T-helper 1 cell (primary cell): ENCODE measurements at regions not wholly inside any gene's neighbourhood (a gene's known extent, or its start where the extent isn't known, plus 50 kb on each side); places are given as distances from the start of the nearest gene placed in this dataset.
"Not testable (repeated sequence)": the region's sequence is repeated elsewhere in the genome, so short reads cannot be mapped to it uniquely, and the experiment has no call there.

Experiments used
- DNase-seq, 5 donors: peaks; one replicate each; pipeline ENCODE4 v3.0.0-alpha.2; 2012 to 2020

- DNase-seq, result no peak
Measured at GRCh38 chr4:181083757-181084361, 1159.3 kb upstream of the TENM3 start.

- DNase-seq, result no peak
Measured at GRCh38 chr4:181085557-181085956, 1157.6 kb upstream of the TENM3 start.

- DNase-seq, result no peak
Measured at GRCh38 chr4:181105487-181105886, 1137.7 kb upstream of the TENM3 start.

- no peak for DNase-seq
Measured at GRCh38 chr4:181106398-181106797, 1136.8 kb upstream of the TENM3 start.

- no peak for DNase-seq
Measured at GRCh38 chr4:181108237-181108636, 1135.0 kb upstream of the TENM3 start.

- DNase-seq, result no peak
Measured at GRCh38 chr4:181119186-181119585, 1124.0 kb upstream of the TENM3 start.

GRCh38 chr4:181121733-181122132 lies 1121.5 kb upstream of the TENM3 start:
- DNase-seq, result no peak

GRCh38 chr4:181127171-181127570 lies 1116.0 kb upstream of the TENM3 start:
- no peak for DNase-seq

- not testable (repeated sequence) for DNase-seq
Measured at GRCh38 chr4:181130317-181130716, 1112.9 kb upstream of the TENM3 start.

- no peak for DNase-seq
Measured at GRCh38 chr4:181137351-181137750, 1105.9 kb upstream of the TENM3 start.

GRCh38 chr4:181138116-181138515 lies 1105.1 kb upstream of the TENM3 start:
- no peak for DNase-seq

- no peak for DNase-seq
Measured at GRCh38 chr4:181140037-181140603, 1103.1 kb upstream of the TENM3 start.

GRCh38 chr4:181143250-181143854 lies 1099.8 kb upstream of the TENM3 start:
- DNase-seq, result peak; percentile 18 to 56 (median 44)

GRCh38 chr4:181146051-181146450 lies 1097.2 kb upstream of the TENM3 start:
- DNase-seq, result no peak

- DNase-seq, result no peak
Measured at GRCh38 chr4:181147416-181147951, 1095.7 kb upstream of the TENM3 start.

GRCh38 chr4:181148470-181148869 lies 1094.7 kb upstream of the TENM3 start:
- no peak for DNase-seq

- DNase-seq, result no peak
Measured at GRCh38 chr4:181150191-181150590, 1093.0 kb upstream of the TENM3 start.

GRCh38 chr4:181151856-181152255 lies 1091.3 kb upstream of the TENM3 start:
- DNase-seq, result no peak

GRCh38 chr4:181157647-181158046 lies 1085.6 kb upstream of the TENM3 start:
- no peak for DNase-seq

- DNase-seq, result no peak
Measured at GRCh38 chr4:181158971-181159370, 1084.2 kb upstream of the TENM3 start.

GRCh38 chr4:181161669-181162068 lies 1081.5 kb upstream of the TENM3 start:
- no peak for DNase-seq

- no peak for DNase-seq
Measured at GRCh38 chr4:181162266-181162665, 1080.9 kb upstream of the TENM3 start.

- no peak for DNase-seq
Measured at GRCh38 chr4:181162676-181163075, 1080.5 kb upstream of the TENM3 start.

- DNase-seq, result no peak
Measured at GRCh38 chr4:181166742-181167399, 1076.3 kb upstream of the TENM3 start.
